ENCODE measurements at regions not wholly inside any gene's neighbourhood (a gene's known extent, or its start where the extent isn't known, plus 50 kb on each side); places are given as distances from the start of the nearest gene placed in this dataset.

DNA sequence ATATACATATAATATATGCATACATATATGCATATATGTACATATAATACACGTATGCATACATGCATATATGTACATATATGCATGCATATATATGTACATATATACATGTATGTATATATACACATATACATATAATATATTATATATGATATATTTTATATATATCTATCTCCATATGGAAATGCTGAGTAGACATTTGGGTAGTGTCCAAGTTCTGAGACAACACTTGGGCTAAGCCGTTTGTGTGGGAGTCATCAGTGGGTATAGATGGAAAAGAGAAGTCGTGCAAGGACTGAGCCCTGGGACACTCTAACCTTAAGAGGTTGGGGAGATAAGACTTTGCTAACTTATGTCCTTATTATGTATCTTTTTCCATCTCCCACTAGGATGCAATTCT lies 165.2 kb upstream of the PODXL start:
- no peaks in the 10 kb centered on the region for H3K9me3 ChIP-seq (ENCODE audit: low read length)
- H3K4me1 ChIP-seq (ENCODE audit: insufficient read depth, low read length), result no peaks in the 10 kb centered on the region
- H3K79me2 ChIP-seq (ENCODE audit: low read length), result no peaks in the 10 kb centered on the region
- no peak overlapping the region for H3K9ac ChIP-seq (ENCODE audit: low read length)
- H3K4me2 ChIP-seq (ENCODE audit: low read length), result no peak overlapping the region
- H3F3A ChIP-seq (ENCODE audit: low read length, unreplicated experiment), result no peaks in the 10 kb centered on the region
- peaks cover 4% of the 10 kb centered on the region; the same call in 1 of the 2 replicates for H3K27me3 ChIP-seq (ENCODE audit: low read length)
- H3K4me3 ChIP-seq (ENCODE audit: low read length), result no peak overlapping the region
- no peaks in the 10 kb centered on the region for H3K36me3 ChIP-seq (ENCODE audit: low read depth, low read length)
- TF ChIP-seq EZH2 (IDR thresholded peaks at IDR 0.05; ENCODE audit: low read length, unreplicated experiment) (no peak), EZH2phosphoT487 (IDR thresholded peaks at IDR 0.05; ENCODE audit: borderline replicate concordance, low read length) (no peak)
- TF ChIP-seq, protein P1, sequence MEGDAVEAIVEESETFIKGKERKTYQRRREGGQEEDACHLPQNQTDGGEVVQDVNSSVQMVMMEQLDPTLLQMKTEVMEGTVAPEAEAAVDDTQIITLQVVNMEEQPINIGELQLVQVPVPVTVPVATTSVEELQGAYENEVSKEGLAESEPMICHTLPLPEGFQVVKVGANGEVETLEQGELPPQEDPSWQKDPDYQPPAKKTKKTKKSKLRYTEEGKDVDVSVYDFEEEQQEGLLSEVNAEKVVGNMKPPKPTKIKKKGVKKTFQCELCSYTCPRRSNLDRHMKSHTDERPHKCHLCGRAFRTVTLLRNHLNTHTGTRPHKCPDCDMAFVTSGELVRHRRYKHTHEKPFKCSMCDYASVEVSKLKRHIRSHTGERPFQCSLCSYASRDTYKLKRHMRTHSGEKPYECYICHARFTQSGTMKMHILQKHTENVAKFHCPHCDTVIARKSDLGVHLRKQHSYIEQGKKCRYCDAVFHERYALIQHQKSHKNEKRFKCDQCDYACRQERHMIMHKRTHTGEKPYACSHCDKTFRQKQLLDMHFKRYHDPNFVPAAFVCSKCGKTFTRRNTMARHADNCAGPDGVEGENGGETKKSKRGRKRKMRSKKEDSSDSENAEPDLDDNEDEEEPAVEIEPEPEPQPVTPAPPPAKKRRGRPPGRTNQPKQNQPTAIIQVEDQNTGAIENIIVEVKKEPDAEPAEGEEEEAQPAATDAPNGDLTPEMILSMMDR (conservative IDR thresholded peaks at IDR 0.05; ENCODE audit: low read depth, low read length), result no peak
- DNase-seq, result no peak
- H3K27ac ChIP-seq (ENCODE audit: low read length), result no peak overlapping the region
- no TSS peak for BruUV-seq (replicated peaks)
- ChIA-PET POLR2A (ENCODE audit: unreplicated experiment) (no interaction called here), CTCF (no interaction called here)
- H3K9me2 ChIP-seq (replicated peaks; ENCODE audit: low read length), result no peaks in the 10 kb centered on the region
- H2AFZ ChIP-seq (ENCODE audit: low read length), result no peak overlapping the region
- intact Hi-C loops (cut with micrococcal nuclease), result no loop called here
- no peaks in the 10 kb centered on the region for H4K20me1 ChIP-seq (ENCODE audit: low read length)
- no peak for ATAC-seq

DNA sequence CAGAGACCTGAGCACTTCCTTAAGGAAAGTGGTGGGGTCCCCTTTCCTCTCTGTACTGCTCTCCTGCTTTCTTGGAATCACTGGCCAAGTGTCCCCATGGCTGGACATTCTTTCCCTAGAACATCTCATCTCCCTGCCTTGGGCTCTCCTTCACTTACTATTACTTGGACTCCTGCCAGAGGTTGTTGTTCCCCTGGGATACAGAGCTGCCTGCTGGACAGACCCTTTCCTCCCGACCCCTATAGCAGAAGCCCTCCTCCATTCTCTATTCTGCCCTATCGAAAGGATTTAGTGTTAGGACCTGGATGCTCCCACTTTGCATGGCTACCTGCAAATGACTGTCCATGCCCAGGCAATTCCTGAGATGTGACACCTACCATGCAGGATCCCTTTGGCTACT lies 164.3 kb upstream of the PODXL start:
- no peaks in the 10 kb centered on the region for H3K36me3 ChIP-seq (ENCODE audit: low read depth, low read length)
- BruUV-seq (replicated peaks), result no TSS peak
- no peak overlapping the region for H3K9ac ChIP-seq (ENCODE audit: low read length)
- ChIA-PET CTCF (no interaction called here), POLR2A (ENCODE audit: unreplicated experiment) (no interaction called here)
- H3K4me1 ChIP-seq (ENCODE audit: insufficient read depth, low read length), result no peaks in the 10 kb centered on the region
- H3K27me3 ChIP-seq (ENCODE audit: low read length), result no peaks in the 10 kb centered on the region
- no peak overlapping the region for H3K27ac ChIP-seq (ENCODE audit: low read length)
- no peaks in the 10 kb centered on the region for H3K9me2 ChIP-seq (replicated peaks; ENCODE audit: low read length)
- TF ChIP-seq, protein P1 (conservative IDR thresholded peaks at IDR 0.05; ENCODE audit: low read depth, low read length), result no peak
- TF ChIP-seq EZH2 (IDR thresholded peaks at IDR 0.05; ENCODE audit: low read length, unreplicated experiment) (no peak), EZH2phosphoT487 (IDR thresholded peaks at IDR 0.05; ENCODE audit: borderline replicate concordance, low read length) (no peak)
- no peaks in the 10 kb centered on the region for H4K20me1 ChIP-seq (ENCODE audit: low read length)
- H3K4me3 ChIP-seq (ENCODE audit: low read length), result no peak overlapping the region
- ATAC-seq (no peak), DNase-seq (no peak)
- H3F3A ChIP-seq (ENCODE audit: low read length, unreplicated experiment), result no peaks in the 10 kb centered on the region
- no peak overlapping the region for H3K4me2 ChIP-seq (ENCODE audit: low read length)
- intact Hi-C loops (cut with micrococcal nuclease), result no loop called here
- H3K79me2 ChIP-seq (ENCODE audit: low read length), result no peaks in the 10 kb centered on the region
- no peak overlapping the region for H2AFZ ChIP-seq (ENCODE audit: low read length)
- no peaks in the 10 kb centered on the region for H3K9me3 ChIP-seq (ENCODE audit: low read length)

DNA sequence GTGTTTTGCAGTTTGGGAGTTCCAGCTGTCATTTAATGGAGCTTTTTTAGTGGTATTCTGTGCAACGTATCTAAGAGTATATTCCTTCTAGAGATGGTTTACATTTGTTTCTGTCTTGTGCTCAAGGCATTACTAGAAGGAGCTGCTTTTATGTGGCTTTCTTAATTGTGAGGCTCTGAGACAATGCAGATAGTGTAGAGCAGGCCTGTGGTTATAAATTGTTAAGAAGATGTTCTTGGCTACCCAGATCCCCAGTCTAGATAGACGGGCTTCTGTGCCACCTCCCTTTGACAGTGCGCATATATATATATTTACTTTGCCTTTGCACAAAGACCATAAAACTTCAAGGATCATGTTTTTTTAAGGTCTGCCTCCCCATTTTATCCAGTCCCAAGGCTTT lies 160.8 kb upstream of the PODXL start:
- no peak overlapping the region for H2AFZ ChIP-seq (ENCODE audit: low read length)
- CTCF ChIA-PET, result no interaction called here
- no TSS peak for BruUV-seq (replicated peaks)
- no peak overlapping the region for H3K27ac ChIP-seq (ENCODE audit: low read length)
- H3K79me2 ChIP-seq (ENCODE audit: low read length), result no peaks in the 10 kb centered on the region
- no peak overlapping the region for H3K9ac ChIP-seq (ENCODE audit: low read length)
- ATAC-seq (no peak), DNase-seq (no peak)
- H3K4me1 ChIP-seq (ENCODE audit: insufficient read depth, low read length), result no peaks in the 10 kb centered on the region
- no peaks in the 10 kb centered on the region for H3K27me3 ChIP-seq (ENCODE audit: low read length)
- no peaks in the 10 kb centered on the region for H3K9me2 ChIP-seq (replicated peaks; ENCODE audit: low read length)
- H4K20me1 ChIP-seq (ENCODE audit: low read length), result no peaks in the 10 kb centered on the region
- POLR2A ChIA-PET (ENCODE audit: unreplicated experiment), result no interaction called here
- no peaks in the 10 kb centered on the region for H3F3A ChIP-seq (ENCODE audit: low read length, unreplicated experiment)
- H3K36me3 ChIP-seq (ENCODE audit: low read depth, low read length), result no peaks in the 10 kb centered on the region
- no peaks in the 10 kb centered on the region for H3K9me3 ChIP-seq (ENCODE audit: low read length)
- H3K4me2 ChIP-seq (ENCODE audit: low read length), result no peak overlapping the region
- intact Hi-C loops (cut with micrococcal nuclease), result no loop called here
- H3K4me3 ChIP-seq (ENCODE audit: low read length), result no peak overlapping the region
- no peak for TF ChIP-seq EZH2 (IDR thresholded peaks at IDR 0.05; ENCODE audit: low read length, unreplicated experiment)
- TF ChIP-seq EZH2phosphoT487 (IDR thresholded peaks at IDR 0.05; ENCODE audit: borderline replicate concordance, low read length), result no peak
- TF ChIP-seq, protein P1 (conservative IDR thresholded peaks at IDR 0.05; ENCODE audit: low read depth, low read length), result no peak
